PFSK-1 (cell line): ENCODE measurements at regions not wholly inside any gene's neighbourhood (a gene's known extent, or its start where the extent isn't known, plus 50 kb on each side); places are given as distances from the start of the nearest gene placed in this dataset.

Source experiments
- FOXP2 ChIP-seq: optimal IDR thresholded peaks from 2 replicates; pipeline ENCODE3; 2011; ENCODE audit warnings: borderline replicate concordance, control low read depth, inconsistent platforms; ENCODE audit not compliant: insufficient read depth; ENCODE audit errors: extremely low read length, extremely low read depth
- POLR2AphosphoS5 ChIP-seq: IDR thresholded peaks from 2 replicates; pipeline ENCODE4 v1.6.1; 2012; ENCODE audit warnings: low read depth, mild to moderate bottlenecking, control low read depth, low read length, moderate library complexity
- REST ChIP-seq, 2 experiments: IDR thresholded peaks; 2 replicates each; pipeline versions ENCODE4 v1.6.1 to v1.8.0; 2011 to 2012; ENCODE audit warnings: low read depth in 2 of 2, low read length in 2 of 2, control low read depth in 1 of 2, inconsistent platforms in 1 of 2, mild to moderate bottlenecking in 1 of 2, moderate library complexity in 1 of 2; ENCODE audit not compliant: insufficient read depth in 1 of 2
- SIN3A ChIP-seq: IDR thresholded peaks from 2 replicates; pipeline ENCODE4 v1.6.1; 2012; ENCODE audit warnings: mild to moderate bottlenecking, low read length, moderate library complexity, borderline replicate concordance; ENCODE audit not compliant: insufficient read depth
- TAF1 ChIP-seq: IDR thresholded peaks from 2 replicates; pipeline ENCODE4 v1.6.1; 2012; ENCODE audit warnings: low read length, control low read depth, borderline replicate concordance; ENCODE audit not compliant: insufficient read depth

DNA sequence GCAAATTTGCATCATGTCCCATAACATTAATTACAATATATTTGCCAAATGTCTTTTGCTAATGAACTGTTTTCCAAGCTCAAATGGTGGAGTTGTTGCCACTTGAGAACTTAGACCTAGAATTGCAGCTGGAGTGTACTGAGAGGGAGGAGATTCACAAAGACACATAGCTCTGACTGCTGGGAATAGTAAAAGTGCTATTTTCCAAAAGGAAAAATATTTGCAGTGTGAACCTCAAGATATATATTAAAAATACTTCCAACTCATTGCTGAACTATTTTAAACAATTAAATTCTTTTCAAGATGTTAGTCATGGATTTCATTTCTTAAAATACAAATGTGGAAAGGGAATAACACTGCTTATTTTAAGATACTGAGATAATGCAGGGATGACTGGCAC lies 666.8 kb upstream of the ARPP21 start:
- TF ChIP-seq POLR2AphosphoS5 (no peak), FOXP2 (no peak), REST (IDR thresholded peaks at IDR 0.05; ENCODE audit: insufficient read depth in 1 of 2, low read depth in 2 of 2, low read length in 2 of 2) (no peak), TAF1 (no peak), SIN3A (no peak)

- TF ChIP-seq TAF1 (no peak), FOXP2 (no peak), SIN3A (no peak), POLR2AphosphoS5 (no peak), REST (IDR thresholded peaks at IDR 0.05; ENCODE audit: insufficient read depth in 1 of 2, low read depth in 2 of 2, low read length in 2 of 2) (no peak)
These were observed 665.7 kb upstream of the ARPP21 start for GRCh38 chr3:34973586-34973985.

DNA sequence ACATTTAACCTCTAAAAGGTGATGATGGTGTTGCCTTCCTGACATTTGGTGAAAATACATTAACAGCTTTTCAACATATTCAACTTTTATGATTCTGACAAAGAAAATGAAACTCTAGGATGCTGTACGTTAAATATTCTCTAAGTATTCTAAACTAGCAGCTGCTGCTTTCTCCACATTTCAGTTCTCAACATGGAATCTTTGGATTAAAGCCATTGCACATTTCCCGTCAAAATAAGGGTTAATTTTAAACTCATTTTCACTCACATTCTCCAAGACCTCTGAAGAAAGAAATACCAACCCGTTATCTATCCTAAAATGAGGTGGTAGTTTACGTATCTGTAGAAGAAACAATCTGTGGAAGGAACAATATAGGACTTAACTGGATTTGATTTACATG lies 655.7 kb upstream of the ARPP21 start:
- TF ChIP-seq POLR2AphosphoS5: no peak
- no peak for TF ChIP-seq REST (IDR thresholded peaks at IDR 0.05; ENCODE audit: insufficient read depth in 1 of 2, low read depth in 2 of 2, low read length in 2 of 2)
- no peak for TF ChIP-seq SIN3A
- no peak for TF ChIP-seq FOXP2
- TF ChIP-seq TAF1: no peak

DNA sequence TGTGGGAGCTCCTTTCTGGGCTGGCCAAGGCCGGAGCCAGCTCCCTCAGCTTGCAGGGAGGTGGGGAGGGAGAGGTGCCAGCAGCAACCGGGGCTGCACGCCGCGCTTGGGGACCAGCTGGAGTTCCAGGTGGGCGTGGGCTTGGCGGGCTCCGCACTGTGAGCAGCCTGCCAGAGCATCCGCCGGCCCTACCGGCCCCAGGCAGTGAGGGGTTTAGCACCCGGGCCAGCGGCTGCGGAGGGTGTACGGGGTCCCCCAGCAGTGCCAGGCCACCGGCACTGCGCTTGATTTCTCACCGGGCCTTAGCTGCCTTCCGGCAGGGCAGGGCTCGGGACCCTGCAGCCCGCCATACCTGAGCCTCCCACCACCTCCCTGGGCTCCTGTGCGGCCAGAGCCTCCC lies 651.0 kb upstream of the ARPP21 start:
- TF ChIP-seq FOXP2 (no peak), POLR2AphosphoS5 (no peak), REST (IDR thresholded peaks at IDR 0.05; ENCODE audit: insufficient read depth in 1 of 2, low read depth in 2 of 2, low read length in 2 of 2) (no peak), TAF1 (no peak), SIN3A (no peak)
